ENCODE measurements at regions not wholly inside any gene's neighbourhood (a gene's known extent, or its start where the extent isn't known, plus 50 kb on each side); places are given as distances from the start of the nearest gene placed in this dataset.

GRCh38 chr10:27605318-27605717 is 101.2 kb downstream of the RAB18 start:
- Histone ChIP-seq H3K27ac (no peak overlapping the region), H3K4me3 (no peak overlapping the region), H3K4me1 (no peaks in the 10 kb centered on the region), H3K9me3 (no peaks in the 10 kb centered on the region), H3K36me3 (replicated peaks in 1 of 2; ENCODE audit: insufficient read depth in 1 of 2, low read depth in 2 of 2) (no peaks in the 10 kb centered on the region), H3K27me3 (no peaks in the 10 kb centered on the region)
- intact Hi-C loops (cut with DNase I) = no loop called here
- TF ChIP-seq POLR2A (IDR thresholded peaks at IDR 0.05) = no peak
- TF ChIP-seq, protein P1, sequence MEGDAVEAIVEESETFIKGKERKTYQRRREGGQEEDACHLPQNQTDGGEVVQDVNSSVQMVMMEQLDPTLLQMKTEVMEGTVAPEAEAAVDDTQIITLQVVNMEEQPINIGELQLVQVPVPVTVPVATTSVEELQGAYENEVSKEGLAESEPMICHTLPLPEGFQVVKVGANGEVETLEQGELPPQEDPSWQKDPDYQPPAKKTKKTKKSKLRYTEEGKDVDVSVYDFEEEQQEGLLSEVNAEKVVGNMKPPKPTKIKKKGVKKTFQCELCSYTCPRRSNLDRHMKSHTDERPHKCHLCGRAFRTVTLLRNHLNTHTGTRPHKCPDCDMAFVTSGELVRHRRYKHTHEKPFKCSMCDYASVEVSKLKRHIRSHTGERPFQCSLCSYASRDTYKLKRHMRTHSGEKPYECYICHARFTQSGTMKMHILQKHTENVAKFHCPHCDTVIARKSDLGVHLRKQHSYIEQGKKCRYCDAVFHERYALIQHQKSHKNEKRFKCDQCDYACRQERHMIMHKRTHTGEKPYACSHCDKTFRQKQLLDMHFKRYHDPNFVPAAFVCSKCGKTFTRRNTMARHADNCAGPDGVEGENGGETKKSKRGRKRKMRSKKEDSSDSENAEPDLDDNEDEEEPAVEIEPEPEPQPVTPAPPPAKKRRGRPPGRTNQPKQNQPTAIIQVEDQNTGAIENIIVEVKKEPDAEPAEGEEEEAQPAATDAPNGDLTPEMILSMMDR (IDR thresholded peaks at IDR 0.05) = no peak
- WGBS, 2 donors = 60 to 61% methylated on average over 4 of the region's 4 CpGs
- ATAC-seq (no peak), DNase-seq (no peak)

DNA sequence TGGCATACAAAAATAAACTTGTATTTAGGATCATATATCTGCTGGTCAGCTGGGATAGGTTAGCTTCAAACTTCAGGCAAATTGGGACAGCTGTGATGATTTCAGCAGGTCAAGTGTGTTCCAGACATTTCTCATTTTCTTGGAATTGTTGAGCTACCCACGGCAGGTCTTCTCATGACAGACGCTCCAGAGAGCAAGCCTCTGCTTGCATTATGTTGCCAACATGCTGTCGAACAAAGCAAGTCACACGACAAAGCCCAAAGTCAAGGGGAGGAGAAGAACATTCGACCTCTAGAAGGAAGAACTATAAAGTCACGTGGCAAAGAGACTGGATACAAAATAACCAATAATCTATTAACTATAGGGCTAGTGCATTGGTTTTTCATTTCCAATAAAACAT is 103.5 kb downstream of the RAB18 start:
- Histone ChIP-seq H3K4me1 (no peaks in the 10 kb centered on the region), H3K27me3 (no peaks in the 10 kb centered on the region), H3K9me3 (no peaks in the 10 kb centered on the region), H3K4me3 (no peak overlapping the region), H3K27ac (no peak overlapping the region), H3K36me3 (replicated peaks in 1 of 2; ENCODE audit: insufficient read depth in 1 of 2, low read depth in 2 of 2) (no peaks in the 10 kb centered on the region)
- DNase-seq (no peak), ATAC-seq (no peak)
- WGBS, 2 donors = 74 to 79% methylated on average over 6 of the region's 6 CpGs
- TF ChIP-seq, protein P1 (IDR thresholded peaks at IDR 0.05) = no peak
- TF ChIP-seq POLR2A (IDR thresholded peaks at IDR 0.05) = no peak
- intact Hi-C loops (cut with DNase I) = no loop called here

DNA sequence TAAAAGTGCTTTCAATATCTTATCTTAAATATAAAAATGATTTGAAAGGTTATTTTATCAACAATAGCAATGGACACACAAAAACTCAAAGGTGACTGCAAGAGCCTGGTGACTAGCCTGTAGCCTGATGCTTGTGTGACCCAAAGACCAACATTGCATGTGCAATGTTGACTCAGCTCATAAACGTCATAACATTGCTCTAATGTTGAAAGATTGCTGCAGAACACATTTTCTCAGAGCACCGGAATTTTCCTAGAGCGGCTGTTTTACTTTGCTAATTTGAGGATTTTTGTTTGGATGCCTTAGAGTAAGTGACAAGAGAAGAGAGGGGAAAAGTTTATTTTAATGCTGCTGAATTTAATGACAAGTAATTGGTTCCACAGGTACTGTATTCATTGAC is 107.1 kb downstream of the RAB18 start:
- TF ChIP-seq, protein P1 (IDR thresholded peaks at IDR 0.05) = no peak
- no peak for TF ChIP-seq POLR2A (IDR thresholded peaks at IDR 0.05)
- Histone ChIP-seq H3K36me3 (replicated peaks in 1 of 2; ENCODE audit: insufficient read depth in 1 of 2, low read depth in 2 of 2) (no peaks in the 10 kb centered on the region), H3K27me3 (no peaks in the 10 kb centered on the region), H3K4me1 (no peaks in the 10 kb centered on the region), H3K9me3 (no peaks in the 10 kb centered on the region), H3K4me3 (no peak overlapping the region), H3K27ac (no peak overlapping the region)
- intact Hi-C loops (cut with DNase I) = no loop called here
- ATAC-seq (no peak), DNase-seq (no peak)
- WGBS, 2 donors = 36 to 41% methylated on average over 3 of the region's 3 CpGs

DNA sequence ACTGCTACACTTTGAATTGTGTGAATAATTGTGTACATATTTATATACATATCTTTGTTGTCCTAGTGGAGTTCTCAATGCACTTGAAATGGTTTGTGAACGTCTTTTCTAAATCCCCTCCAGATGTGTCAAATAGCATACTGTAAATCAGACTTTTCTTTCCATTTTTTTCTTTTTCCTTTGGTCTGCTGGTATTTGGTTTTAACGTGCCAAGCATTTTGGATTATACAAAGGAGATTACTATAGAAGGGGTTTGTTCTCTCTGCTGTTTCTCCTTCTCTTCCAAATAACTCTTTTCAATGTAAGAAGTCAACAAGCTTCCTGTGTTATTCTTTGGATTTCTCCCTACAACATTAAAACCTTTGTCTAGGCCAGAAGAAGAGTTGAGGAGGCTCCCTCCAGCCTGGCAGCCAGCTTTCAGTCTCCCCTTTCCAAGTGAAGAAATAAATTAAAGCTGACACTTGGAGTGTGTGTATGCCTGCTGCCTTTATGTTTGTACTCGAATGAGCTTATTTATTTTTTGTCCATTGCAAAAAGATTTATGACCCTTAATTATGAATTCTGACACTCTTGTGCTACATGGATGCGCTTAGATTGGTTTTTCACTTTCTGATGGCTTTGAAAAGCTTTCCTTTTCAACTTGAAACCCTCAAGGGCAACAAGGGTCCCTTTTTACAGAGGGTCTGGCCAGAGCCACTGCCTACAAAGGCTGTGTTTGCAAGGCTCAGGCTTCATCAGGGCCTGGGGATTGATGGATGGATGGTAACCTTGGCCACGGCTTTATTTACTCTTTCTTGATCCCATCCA is 107.8 kb downstream of the RAB18 start:
- no peak for ATAC-seq
- 45 to 54% methylated on average over 5 of the region's 5 CpGs for WGBS, 2 donors
- DNase-seq = no peak
- H3K4me3 ChIP-seq = no peak overlapping the region
- H3K27me3 ChIP-seq = no peaks in the 10 kb centered on the region
- intact Hi-C loops (cut with DNase I) = no loop called here
- H3K27ac ChIP-seq = no peak overlapping the region
- H3K9me3 ChIP-seq = no peaks in the 10 kb centered on the region
- TF ChIP-seq, protein P1 (IDR thresholded peaks at IDR 0.05) = no peak
- TF ChIP-seq POLR2A (IDR thresholded peaks at IDR 0.05) = no peak
- no peaks in the 10 kb centered on the region for H3K4me1 ChIP-seq
- H3K36me3 ChIP-seq (replicated peaks in 1 of 2; ENCODE audit: insufficient read depth in 1 of 2, low read depth in 2 of 2) = no peaks in the 10 kb centered on the region

DNA sequence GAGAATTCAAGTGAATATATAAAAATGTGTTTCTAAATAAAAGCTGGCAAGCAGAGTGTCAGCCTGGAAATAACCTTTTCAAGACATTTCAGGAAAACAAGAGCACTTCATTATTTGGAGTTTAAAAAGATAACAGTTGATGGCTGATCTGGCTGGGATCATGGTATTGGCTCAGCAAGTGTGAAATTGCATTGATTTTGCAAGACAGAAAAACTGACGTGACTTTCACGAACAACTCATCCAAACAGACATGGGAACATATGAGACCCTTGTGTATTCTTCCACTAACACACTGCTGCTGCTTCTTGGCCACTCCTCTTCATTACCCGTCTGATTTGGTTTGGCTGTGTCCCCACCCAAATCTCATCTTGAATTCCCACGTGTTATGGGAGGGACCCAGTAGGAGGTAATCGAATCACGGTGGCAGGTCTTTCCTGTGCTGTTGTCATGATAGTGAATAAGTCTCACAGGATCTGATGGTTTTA is 108.5 kb downstream of the RAB18 start:
- Histone ChIP-seq H3K4me3 (no peak overlapping the region), H3K4me1 (no peaks in the 10 kb centered on the region), H3K27ac (no peak overlapping the region), H3K9me3 (no peaks in the 10 kb centered on the region), H3K36me3 (replicated peaks in 1 of 2; ENCODE audit: insufficient read depth in 1 of 2, low read depth in 2 of 2) (no peaks in the 10 kb centered on the region), H3K27me3 (no peaks in the 10 kb centered on the region)
- WGBS, 2 donors = 78 to 80% methylated on average over 6 of the region's 6 CpGs
- DNase-seq (no peak), ATAC-seq (no peak)
- intact Hi-C loops (cut with DNase I) = no loop called here
- no peak for TF ChIP-seq POLR2A (IDR thresholded peaks at IDR 0.05)
- TF ChIP-seq, protein P1 (IDR thresholded peaks at IDR 0.05) = no peak

Data from body of pancreas (tissue), 4 donors.